Gastroesophageal sphincter (tissue), 3 donors: ENCODE measurements at regions not wholly inside any gene's neighbourhood (a gene's known extent, or its start where the extent isn't known, plus 50 kb on each side); places are given as distances from the start of the nearest gene placed in this dataset.

ENCODE experiments used
- CTCF ChIP-seq, 4 experiments: fragments of 200-600 bp in 2 of 4; fragments of 450-650 bp in 2 of 4; sonication (generic) in 1 of 4; IDR thresholded peaks; one replicate each; pipeline ENCODE4 v1.5.1; 2017 to 2019; ENCODE audit warnings: antibody characterized with exemption in 4 of 4, mild to moderate bottlenecking in 2 of 4, moderate library complexity in 2 of 4
- EP300 ChIP-seq: sonication (generic); formaldehyde crosslinking; IDR thresholded peaks from one replicate; pipeline ENCODE4 v1.6.1; 2017; ENCODE audit warnings: antibody characterized with exemption, mild to moderate bottlenecking
- POLR2A ChIP-seq, 2 donors: fragments of 450-650 bp; IDR thresholded peaks; one replicate each; pipeline ENCODE4 v1.6.1; 2017; ENCODE audit warnings: antibody characterized with exemption in 2 of 2, mild to moderate bottlenecking in 2 of 2, moderate library complexity in 1 of 2
- POLR2AphosphoS5 ChIP-seq: sonication (generic); formaldehyde crosslinking; IDR thresholded peaks from one replicate; pipeline ENCODE4 v1.6.1; 2017; ENCODE audit warnings: antibody characterized with exemption

GRCh38 chr6:6772751-6773150 is 184.2 kb downstream of the LY86 start:
- TF ChIP-seq POLR2A (IDR thresholded peaks at IDR 0.05) (no peak), CTCF (IDR thresholded peaks at IDR 0.05) (no peak), POLR2AphosphoS5 (no peak), EP300 (no peak)
